KMS-11 (cell line): ENCODE measurements at regions not wholly inside any gene's neighbourhood (a gene's known extent, or its start where the extent isn't known, plus 50 kb on each side); places are given as distances from the start of the nearest gene placed in this dataset.

Experiments
- H2AFZ ChIP-seq: fragments of 200-600 bp; sonication (generic); 2 replicates; pipeline ENCODE4 v1.6.1; 2016; ENCODE audit warnings: antibody characterized with exemption, mixed run types, low read depth
- H3K27ac ChIP-seq: fragments of 200-600 bp; sonication (generic); 2 replicates; pipeline ENCODE4 v1.6.1; 2016; ENCODE audit warnings: mild to moderate bottlenecking, mixed run types
- H3K27me3 ChIP-seq: fragments of 200-600 bp; sonication (generic); 2 replicates; pipeline ENCODE4 v1.6.1; 2017; ENCODE audit warnings: mild to moderate bottlenecking, low read depth, mixed run types, moderate library complexity; ENCODE audit not compliant: insufficient read depth
- H3K36me3 ChIP-seq: fragments of 200-600 bp; sonication (generic); 2 replicates; pipeline ENCODE4 v1.6.1; 2017; ENCODE audit warnings: mild to moderate bottlenecking, mixed run types; ENCODE audit not compliant: insufficient read depth
- H3K4me1 ChIP-seq: fragments of 200-600 bp; sonication (generic); 2 replicates; pipeline ENCODE4 v1.6.1; 2016; ENCODE audit warnings: mild to moderate bottlenecking, low read depth, mixed run types; ENCODE audit not compliant: poor library complexity, severe bottlenecking
- H3K4me2 ChIP-seq: fragments of 200-600 bp; sonication (generic); 2 replicates; pipeline ENCODE4 v1.7.0; 2016; ENCODE audit warnings: mild to moderate bottlenecking, mixed run types
- H3K4me3 ChIP-seq: fragments of 200-600 bp; sonication (generic); IDR thresholded peaks from 2 replicates; pipeline ENCODE4 v1.6.1; 2017; ENCODE audit warnings: low read depth, low read length, mixed read lengths; ENCODE audit not compliant: insufficient read depth
- H3K79me2 ChIP-seq: fragments of 200-600 bp; sonication (generic); 2 replicates; pipeline ENCODE4 v1.6.1; 2016; ENCODE audit warnings: low read depth, mixed run types; ENCODE audit not compliant: insufficient read depth
- H3K9ac ChIP-seq: fragments of 200-600 bp; sonication (generic); 2 replicates; pipeline ENCODE4 v1.6.1; 2016; ENCODE audit warnings: mild to moderate bottlenecking, mixed run types
- H4K20me1 ChIP-seq: fragments of 200-600 bp; sonication (generic); 2 replicates; pipeline ENCODE4 v1.6.1; 2016; ENCODE audit warnings: mild to moderate bottlenecking, mixed run types; ENCODE audit not compliant: insufficient read depth
- TF ChIP-seq, protein P1 (sequence below): fragments of 200-600 bp; sonication (generic); conservative IDR thresholded peaks from 2 replicates; pipeline ENCODE4 v1.6.1; 2017; ENCODE audit warnings: low read depth, mild to moderate bottlenecking, antibody characterized with exemption, low read length, moderate library complexity, mixed read lengths

GRCh38 chr2:195027947-195028346, 629.1 kb upstream of the SLC39A10 start:
- no peak overlapping the region for H2AFZ ChIP-seq
- TF ChIP-seq, protein P1, sequence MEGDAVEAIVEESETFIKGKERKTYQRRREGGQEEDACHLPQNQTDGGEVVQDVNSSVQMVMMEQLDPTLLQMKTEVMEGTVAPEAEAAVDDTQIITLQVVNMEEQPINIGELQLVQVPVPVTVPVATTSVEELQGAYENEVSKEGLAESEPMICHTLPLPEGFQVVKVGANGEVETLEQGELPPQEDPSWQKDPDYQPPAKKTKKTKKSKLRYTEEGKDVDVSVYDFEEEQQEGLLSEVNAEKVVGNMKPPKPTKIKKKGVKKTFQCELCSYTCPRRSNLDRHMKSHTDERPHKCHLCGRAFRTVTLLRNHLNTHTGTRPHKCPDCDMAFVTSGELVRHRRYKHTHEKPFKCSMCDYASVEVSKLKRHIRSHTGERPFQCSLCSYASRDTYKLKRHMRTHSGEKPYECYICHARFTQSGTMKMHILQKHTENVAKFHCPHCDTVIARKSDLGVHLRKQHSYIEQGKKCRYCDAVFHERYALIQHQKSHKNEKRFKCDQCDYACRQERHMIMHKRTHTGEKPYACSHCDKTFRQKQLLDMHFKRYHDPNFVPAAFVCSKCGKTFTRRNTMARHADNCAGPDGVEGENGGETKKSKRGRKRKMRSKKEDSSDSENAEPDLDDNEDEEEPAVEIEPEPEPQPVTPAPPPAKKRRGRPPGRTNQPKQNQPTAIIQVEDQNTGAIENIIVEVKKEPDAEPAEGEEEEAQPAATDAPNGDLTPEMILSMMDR, result no peak
- no peaks in the 10 kb centered on the region for H3K36me3 ChIP-seq
- H3K27ac ChIP-seq, result no peak overlapping the region
- H4K20me1 ChIP-seq, result no peaks in the 10 kb centered on the region
- no peaks in the 10 kb centered on the region for H3K4me1 ChIP-seq
- H3K9ac ChIP-seq, result no peak overlapping the region
- no peaks in the 10 kb centered on the region for H3K79me2 ChIP-seq
- H3K4me2 ChIP-seq, result no peak overlapping the region
- H3K27me3 ChIP-seq, result no peaks in the 10 kb centered on the region
- no peak overlapping the region for H3K4me3 ChIP-seq

GRCh38 chr2:195026261-195026660, 630.8 kb upstream of the SLC39A10 start:
- TF ChIP-seq, protein P1, result no peak
- no peaks in the 10 kb centered on the region for H4K20me1 ChIP-seq
- H2AFZ ChIP-seq, result no peak overlapping the region
- H3K4me1 ChIP-seq, result peaks cover 15% of the 10 kb centered on the region
- H3K4me3 ChIP-seq, result no peak overlapping the region
- no peak overlapping the region for H3K4me2 ChIP-seq
- no peaks in the 10 kb centered on the region for H3K36me3 ChIP-seq
- H3K27me3 ChIP-seq, result no peaks in the 10 kb centered on the region
- no peak overlapping the region for H3K9ac ChIP-seq
- no peak overlapping the region for H3K27ac ChIP-seq
- H3K79me2 ChIP-seq, result no peaks in the 10 kb centered on the region

DNA sequence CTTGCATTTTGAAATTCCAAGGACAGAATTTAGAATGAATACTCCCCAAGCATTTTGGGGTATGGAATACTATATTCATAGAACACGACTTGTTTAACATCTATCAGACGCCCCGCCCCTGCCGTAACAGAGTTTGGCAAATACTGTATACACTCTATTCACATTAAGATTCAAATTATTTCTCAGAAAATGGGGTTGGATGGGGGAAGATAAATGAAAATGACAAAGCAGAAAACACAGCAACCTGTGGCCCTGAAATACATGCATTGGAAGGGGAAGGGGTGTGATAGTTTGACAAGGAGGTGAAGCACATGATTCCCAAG, 634.6 kb upstream of the SLC39A10 start:
- peak overlapping the region; percentile 26; the same call in 1 of the 2 replicates for H3K4me2 ChIP-seq
- no peaks in the 10 kb centered on the region for H4K20me1 ChIP-seq
- H3K79me2 ChIP-seq, result no peaks in the 10 kb centered on the region
- peak overlapping the region; percentile 16; the same call in 1 of the 2 replicates for H3K27ac ChIP-seq
- no peak overlapping the region for H3K9ac ChIP-seq
- H3K27me3 ChIP-seq, result no peaks in the 10 kb centered on the region
- TF ChIP-seq, protein P1, result no peak
- H2AFZ ChIP-seq, result peak overlapping the region; percentile 36
- H3K4me3 ChIP-seq, result no peak overlapping the region
- H3K36me3 ChIP-seq, result no peaks in the 10 kb centered on the region
- peaks cover 17% of the 10 kb centered on the region for H3K4me1 ChIP-seq

GRCh38 chr2:195021711-195022507, 635.1 kb upstream of the SLC39A10 start:
- H3K79me2 ChIP-seq, result no peaks in the 10 kb centered on the region
- H3K4me1 ChIP-seq, result peaks cover 17% of the 10 kb centered on the region
- H2AFZ ChIP-seq, result peak overlapping the region; percentile 36
- H3K9ac ChIP-seq, result no peak overlapping the region
- H4K20me1 ChIP-seq, result no peaks in the 10 kb centered on the region
- H3K27ac ChIP-seq, result peak overlapping the region; percentile 16; the same call in 1 of the 2 replicates
- TF ChIP-seq, protein P1, result no peak
- peak overlapping the region; percentile 26; the same call in 1 of the 2 replicates for H3K4me2 ChIP-seq
- no peak overlapping the region for H3K4me3 ChIP-seq
- no peaks in the 10 kb centered on the region for H3K36me3 ChIP-seq
- no peaks in the 10 kb centered on the region for H3K27me3 ChIP-seq
